Upper lobe of left lung (tissue), 6 donors: ENCODE measurements at regions not wholly inside any gene's neighbourhood (a gene's known extent, or its start where the extent isn't known, plus 50 kb on each side); places are given as distances from the start of the nearest gene placed in this dataset.

Source experiments
- ATAC-seq, 2 donors: fragments of 200-7000 bp; cut with Tn5 transposase; one replicate each; pipeline ENCODE4 v1.9.1; 2022; ENCODE audit warnings: mild to moderate bottlenecking in 2 of 2, moderate library complexity in 2 of 2; ENCODE audit not compliant: low FRiP score in 2 of 2
- DNase-seq, 2 donors: peaks; one replicate each; pipeline ENCODE4 v3.0.0-alpha.2; 2019 to 2020
- H3K27ac ChIP-seq, 4 donors: fragments of 200-600 bp; sonication (generic); one replicate each; pipeline ENCODE4 v1.5.1; 2016 to 2019
- H3K27me3 ChIP-seq, 4 donors: fragments of 200-600 bp; sonication (generic); one replicate each; pipeline ENCODE4 v1.5.1; 2017 to 2019
- H3K36me3 ChIP-seq, 4 donors: fragments of 200-600 bp; sonication (generic); one replicate each; pipeline ENCODE4 v1.5.1; 2016 to 2019
- H3K4me1 ChIP-seq, 4 donors: fragments of 200-600 bp; sonication (generic); one replicate each; pipeline ENCODE4 v1.5.1; 2018 to 2019
- H3K4me3 ChIP-seq, 4 donors: fragments of 200-600 bp; sonication (generic); one replicate each; pipeline ENCODE4 v1.5.1; 2017 to 2019; ENCODE audit warnings: mild to moderate bottlenecking in 2 of 4, moderate library complexity in 1 of 4
- H3K9me3 ChIP-seq, 4 donors: fragments of 200-600 bp; sonication (generic); one replicate each; pipeline ENCODE4 v1.5.1; 2018 to 2019
- CTCF ChIP-seq, 6 experiments: fragments of 450-650 bp in 4 of 6; fragments of 200-600 bp in 2 of 6; sonication (generic) in 2 of 6; IDR thresholded peaks; one replicate each; pipeline ENCODE4 v1.5.1; 2016 to 2019; ENCODE audit warnings: antibody characterized with exemption in 6 of 6
- EP300 ChIP-seq, 4 donors: sonication (generic); formaldehyde crosslinking; IDR thresholded peaks; one replicate each; pipeline ENCODE4 v1.5.1; 2017; ENCODE audit warnings: antibody characterized with exemption in 4 of 4, control low read depth in 2 of 4
- POLR2A ChIP-seq, 4 donors: fragments of 450-650 bp; IDR thresholded peaks; one replicate each; pipeline ENCODE4 v1.5.1; 2016 to 2017; ENCODE audit warnings: antibody characterized with exemption in 4 of 4, mild to moderate bottlenecking in 2 of 4
- POLR2AphosphoS5 ChIP-seq, 2 donors: sonication (generic); formaldehyde crosslinking; IDR thresholded peaks; one replicate each; pipeline ENCODE4 v1.5.1; 2017; ENCODE audit warnings: antibody characterized with exemption in 2 of 2
- WGBS, 2 donors: methylation state at CpG; one replicate each; pipeline ENCODE4 v1.1.5; 2017 to 2018; 5-methylcytosine and 5-hydroxymethylcytosine counted together
- donor health status: DM: no; HTN: no; CAD: no; lungs with moderate emphysema.
- donor health status: DM: no; HTN: yes; CAD: no; lungs with severe emphysema.

GRCh38 chr6:9412951-9413559 lies 977.7 kb upstream of the SLC35B3 start:
- no peaks in the 10 kb centered on the region for H3K36me3 ChIP-seq
- WGBS, 2 donors, result 27 to 33% methylated on average over 5 of the region's 5 CpGs
- no peak for ATAC-seq

GRCh38 chr6:9409126-9409525 lies 973.8 kb upstream of the SLC35B3 start:
- ATAC-seq, result no peak
- Histone ChIP-seq H3K9me3 (no peaks in the 10 kb centered on the region), H3K4me3 (no peak overlapping the region), H3K36me3 (no peaks in the 10 kb centered on the region), H3K27ac (no peak overlapping the region), H3K4me1 (no peaks in the 10 kb centered on the region), H3K27me3 (no peaks in the 10 kb centered on the region)
- 60 to 72% methylated on average over 2 of the region's 2 CpGs for WGBS, 2 donors
- no peak for DNase-seq
- TF ChIP-seq EP300 (IDR thresholded peaks at IDR 0.05) (no peak), POLR2AphosphoS5 (IDR thresholded peaks at IDR 0.05) (no peak)

More at GRCh38 chr6:9412951-9413559, 977.7 kb upstream of the SLC35B3 start:
- Histone ChIP-seq H3K4me1 (no peaks in the 10 kb centered on the region), H3K27ac (no peak overlapping the region), H3K27me3 (no peaks in the 10 kb centered on the region), H3K9me3 (no peaks in the 10 kb centered on the region), H3K4me3 (no peak overlapping the region)
- TF ChIP-seq CTCF (IDR thresholded peaks at IDR 0.05) (peak in 4 of 6 experiments; percentile 6 to 23 (median 14)), EP300 (IDR thresholded peaks at IDR 0.05) (no peak)
- DNase-seq, result peak in 1 of 2 donors; percentile 23

GRCh38 chr6:9408402-9409117 lies 973.2 kb upstream of the SLC35B3 start:
- WGBS, 2 donors, result 86 to 91% methylated on average over 2 of the region's 2 CpGs
- no peak for TF ChIP-seq CTCF (IDR thresholded peaks at IDR 0.05)
- no peak for TF ChIP-seq POLR2A (IDR thresholded peaks at IDR 0.05)
- no peak for TF ChIP-seq EP300 (IDR thresholded peaks at IDR 0.05)
- no peak for TF ChIP-seq POLR2AphosphoS5 (IDR thresholded peaks at IDR 0.05)
- Histone ChIP-seq H3K9me3 (no peaks in the 10 kb centered on the region), H3K36me3 (no peaks in the 10 kb centered on the region), H3K27me3 (no peaks in the 10 kb centered on the region), H3K27ac (no peak overlapping the region), H3K4me3 (no peak overlapping the region), H3K4me1 (no peaks in the 10 kb centered on the region)
- ATAC-seq (no peak), DNase-seq (no peak)

- 65 to 74% methylated on average over 7 of the region's 7 CpGs for WGBS, 2 donors
- no peak overlapping the region for H3K4me3 ChIP-seq
- H3K4me1 ChIP-seq, result no peaks in the 10 kb centered on the region
- no peaks in the 10 kb centered on the region for H3K9me3 ChIP-seq
- no peaks in the 10 kb centered on the region for H3K27me3 ChIP-seq
- no peak for ATAC-seq
- no peak for DNase-seq
- TF ChIP-seq POLR2AphosphoS5 (IDR thresholded peaks at IDR 0.05) (no peak), CTCF (IDR thresholded peaks at IDR 0.05) (no peak), POLR2A (IDR thresholded peaks at IDR 0.05) (no peak), EP300 (IDR thresholded peaks at IDR 0.05) (no peak)
- H3K27ac ChIP-seq, result no peak overlapping the region
- no peaks in the 10 kb centered on the region for H3K36me3 ChIP-seq
These were observed 970.5 kb upstream of the SLC35B3 start for GRCh38 chr6:9405825-9406224.

GRCh38 chr6:9405369-9405768 lies 970.0 kb upstream of the SLC35B3 start:
- peak in 1 of 2 donors; percentile 34 for ATAC-seq
- H3K27ac ChIP-seq, result no peak overlapping the region
- no peak for DNase-seq
- WGBS, 2 donors, result 83 to 89% methylated on average over 6 of the region's 6 CpGs
- H3K27me3 ChIP-seq, result no peaks in the 10 kb centered on the region
- H3K4me3 ChIP-seq, result no peak overlapping the region
- no peaks in the 10 kb centered on the region for H3K4me1 ChIP-seq
- TF ChIP-seq CTCF (IDR thresholded peaks at IDR 0.05), result no peak
- TF ChIP-seq EP300 (IDR thresholded peaks at IDR 0.05), result no peak
- no peak for TF ChIP-seq POLR2AphosphoS5 (IDR thresholded peaks at IDR 0.05)
- no peak for TF ChIP-seq POLR2A (IDR thresholded peaks at IDR 0.05)
- H3K9me3 ChIP-seq, result no peaks in the 10 kb centered on the region
- no peaks in the 10 kb centered on the region for H3K36me3 ChIP-seq
